GM12865 (cell line): ENCODE measurements at regions not wholly inside any gene's neighbourhood (a gene's known extent, or its start where the extent isn't known, plus 50 kb on each side); places are given as distances from the start of the nearest gene placed in this dataset.
"Not testable (repeated sequence)": the region's sequence is repeated elsewhere in the genome, so short reads cannot be mapped to it uniquely, and the experiment has no call there.

Experiments
- DNase-seq: peaks from one replicate; pipeline ENCODE4 v3.0.0; 2010; ENCODE audit warnings: low read depth
- H3K4me3 ChIP-seq: 2 replicates; pipeline ENCODE4 v1.5.1; 2011; ENCODE audit warnings: mild to moderate bottlenecking, low read depth, low read length, control low read depth
- TF ChIP-seq, protein P1 (sequence below): IDR thresholded peaks from 2 replicates; pipeline ENCODE4 v1.5.1; 2011; ENCODE audit warnings: low read length, control low read depth, low read depth, inconsistent platforms; ENCODE audit not compliant: insufficient read depth; ENCODE audit errors: missing control alignments

DNA sequence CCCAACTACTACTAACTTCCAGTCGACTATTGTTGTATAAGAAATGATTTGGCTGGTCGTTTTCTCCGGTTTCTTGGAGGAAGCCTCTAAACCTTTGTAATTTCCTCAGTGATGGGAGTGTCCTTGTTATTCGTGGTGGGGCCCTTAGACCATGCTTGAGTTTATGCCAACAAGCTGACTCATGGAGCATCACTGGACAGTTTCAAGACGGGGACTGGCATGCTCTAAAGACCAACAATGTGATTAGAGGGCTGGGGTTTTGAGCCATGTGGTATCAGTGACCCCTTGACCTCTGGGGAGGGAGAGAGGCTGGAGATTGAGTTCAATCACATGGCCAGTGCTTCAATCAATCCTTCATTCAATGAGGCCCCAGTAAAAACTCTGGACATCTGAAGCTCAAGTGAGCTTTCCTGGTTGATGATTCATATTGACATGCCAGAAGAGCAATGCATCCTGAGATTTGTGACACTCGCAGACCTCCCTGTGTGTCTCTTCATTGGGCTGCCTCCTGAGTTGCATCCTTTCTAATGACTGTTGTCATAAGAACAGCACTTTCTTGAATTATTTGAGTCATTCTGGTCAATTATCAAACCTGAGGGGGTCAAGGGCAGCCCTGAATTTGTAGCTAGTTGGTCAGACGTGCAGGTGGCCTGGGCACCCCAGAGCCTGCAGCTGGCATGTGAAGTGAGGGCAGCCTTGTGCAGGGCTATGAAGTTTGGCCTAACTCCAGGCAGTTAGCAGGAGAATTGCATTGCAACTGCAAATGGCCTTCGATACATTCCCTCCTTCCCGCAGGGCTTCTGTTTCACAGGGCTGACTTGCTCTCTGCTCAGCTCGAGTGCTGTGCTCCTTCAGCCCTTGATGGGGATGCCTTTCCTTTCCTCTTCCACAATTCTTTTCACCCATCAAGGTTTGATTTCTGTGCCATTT, 246.5 kb downstream of the FGF9 start:
- no peak overlapping the region for H3K4me3 ChIP-seq
- no peak for DNase-seq
- TF ChIP-seq, protein P1, sequence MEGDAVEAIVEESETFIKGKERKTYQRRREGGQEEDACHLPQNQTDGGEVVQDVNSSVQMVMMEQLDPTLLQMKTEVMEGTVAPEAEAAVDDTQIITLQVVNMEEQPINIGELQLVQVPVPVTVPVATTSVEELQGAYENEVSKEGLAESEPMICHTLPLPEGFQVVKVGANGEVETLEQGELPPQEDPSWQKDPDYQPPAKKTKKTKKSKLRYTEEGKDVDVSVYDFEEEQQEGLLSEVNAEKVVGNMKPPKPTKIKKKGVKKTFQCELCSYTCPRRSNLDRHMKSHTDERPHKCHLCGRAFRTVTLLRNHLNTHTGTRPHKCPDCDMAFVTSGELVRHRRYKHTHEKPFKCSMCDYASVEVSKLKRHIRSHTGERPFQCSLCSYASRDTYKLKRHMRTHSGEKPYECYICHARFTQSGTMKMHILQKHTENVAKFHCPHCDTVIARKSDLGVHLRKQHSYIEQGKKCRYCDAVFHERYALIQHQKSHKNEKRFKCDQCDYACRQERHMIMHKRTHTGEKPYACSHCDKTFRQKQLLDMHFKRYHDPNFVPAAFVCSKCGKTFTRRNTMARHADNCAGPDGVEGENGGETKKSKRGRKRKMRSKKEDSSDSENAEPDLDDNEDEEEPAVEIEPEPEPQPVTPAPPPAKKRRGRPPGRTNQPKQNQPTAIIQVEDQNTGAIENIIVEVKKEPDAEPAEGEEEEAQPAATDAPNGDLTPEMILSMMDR: no peak

DNA sequence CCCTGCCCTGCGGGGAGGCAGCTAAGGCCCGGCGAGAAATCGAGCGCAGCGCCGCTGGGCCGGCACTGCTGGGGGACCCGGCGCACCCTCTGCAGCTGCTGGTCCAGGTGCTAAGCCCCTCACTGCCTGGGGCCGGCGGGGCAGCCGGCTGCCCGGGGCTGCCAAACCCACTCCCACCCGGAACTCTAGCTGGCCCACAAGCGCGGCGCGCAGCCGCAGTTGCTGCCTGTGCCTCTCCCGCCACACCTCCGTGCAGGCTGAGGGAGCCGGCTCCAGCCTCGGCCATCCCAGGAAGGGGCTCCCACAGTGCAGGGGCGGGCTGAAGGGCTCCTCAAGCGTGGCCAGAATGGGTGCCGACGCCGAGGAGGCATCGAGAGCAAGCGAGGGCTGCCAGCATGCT, 249.9 kb downstream of the FGF9 start:
- H3K4me3 ChIP-seq, DNase-seq: not testable (repeated sequence)

DNA sequence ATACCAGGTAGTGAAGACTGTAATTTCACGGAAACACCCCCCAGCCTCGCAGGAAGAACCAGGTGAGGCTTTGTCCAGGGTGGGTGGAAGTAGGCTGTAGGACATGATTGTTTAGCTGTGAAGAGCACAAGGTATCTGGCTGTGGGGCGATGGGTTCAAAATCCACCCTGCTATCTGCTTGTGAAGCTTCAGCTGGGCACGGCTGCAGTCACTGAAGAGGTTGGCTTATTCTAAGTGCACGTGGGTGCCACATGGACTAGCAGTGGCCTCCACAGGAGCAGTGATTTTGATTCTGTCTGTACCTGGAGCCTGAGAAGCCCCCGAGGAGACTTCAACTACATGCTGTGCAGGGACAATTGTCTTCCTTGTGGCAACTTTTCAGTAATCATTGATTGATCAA, 254.1 kb downstream of the FGF9 start:
- TF ChIP-seq, protein P1: no peak
- no peak overlapping the region for H3K4me3 ChIP-seq
- DNase-seq: no peak

DNA sequence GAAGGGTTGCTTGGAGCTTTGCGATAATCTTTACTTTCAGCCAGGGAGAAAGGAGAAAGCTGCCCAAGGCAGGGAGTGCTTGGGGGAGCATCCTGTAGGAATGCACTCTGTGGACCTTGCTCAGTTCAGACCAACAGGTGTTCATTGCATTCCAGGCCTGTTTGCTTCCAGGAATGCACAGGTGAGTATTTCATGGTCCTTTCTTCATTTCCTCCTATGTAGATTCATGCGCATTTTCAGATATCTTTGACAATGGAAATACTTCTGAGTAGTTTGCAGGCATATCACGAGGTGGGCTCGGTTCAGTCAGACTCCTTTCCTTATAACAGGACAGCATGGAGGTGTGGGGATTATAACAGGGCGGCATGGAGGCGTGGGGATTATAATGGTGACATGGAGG, 254.8 kb downstream of the FGF9 start:
- no peak for DNase-seq
- TF ChIP-seq, protein P1: no peak
- H3K4me3 ChIP-seq: no peak overlapping the region

DNA sequence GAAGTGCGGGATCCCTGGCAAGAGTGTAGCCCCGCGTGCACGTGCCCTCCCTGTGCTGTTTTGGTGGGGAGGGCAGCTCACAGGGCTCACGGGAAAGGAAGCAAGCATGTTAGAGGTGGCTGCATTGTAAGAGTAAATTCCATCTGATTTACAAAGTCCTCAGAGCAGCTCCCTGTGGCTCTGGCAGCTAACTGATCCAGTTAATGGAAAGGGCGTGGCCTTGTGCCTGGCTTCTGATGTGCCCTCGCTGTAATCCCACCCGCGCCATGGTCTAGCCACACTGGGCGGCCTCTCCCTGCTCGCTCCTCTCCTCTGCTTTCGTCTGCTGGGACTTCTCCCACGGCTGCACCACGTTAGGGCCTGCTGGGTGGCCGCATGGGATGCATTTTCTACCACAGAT, 258.5 kb downstream of the FGF9 start:
- TF ChIP-seq, protein P1: no peak
- DNase-seq: no peak
- H3K4me3 ChIP-seq: no peak overlapping the region

DNA sequence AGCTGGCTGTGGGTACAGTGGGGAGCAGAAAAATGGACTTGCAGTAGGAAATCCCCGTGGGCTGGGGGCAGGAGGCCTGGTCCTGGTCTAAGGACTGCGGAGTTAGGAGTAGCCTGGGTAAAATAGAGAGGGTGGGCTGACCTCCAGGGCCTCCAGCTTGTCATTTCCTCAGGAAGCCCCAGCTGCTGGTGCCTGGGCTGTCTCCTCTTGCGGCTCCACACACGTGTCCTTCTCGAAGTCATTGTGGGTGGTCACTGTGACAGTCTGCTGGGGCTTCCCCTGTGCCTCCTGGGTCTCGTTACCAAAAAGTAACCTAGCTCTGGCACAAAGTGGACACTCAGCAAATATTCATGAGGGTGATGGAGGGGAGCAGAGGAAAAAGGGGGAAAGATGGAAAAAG, 259.7 kb downstream of the FGF9 start:
- no peak for DNase-seq
- H3K4me3 ChIP-seq: no peak overlapping the region
- TF ChIP-seq, protein P1: no peak

DNA sequence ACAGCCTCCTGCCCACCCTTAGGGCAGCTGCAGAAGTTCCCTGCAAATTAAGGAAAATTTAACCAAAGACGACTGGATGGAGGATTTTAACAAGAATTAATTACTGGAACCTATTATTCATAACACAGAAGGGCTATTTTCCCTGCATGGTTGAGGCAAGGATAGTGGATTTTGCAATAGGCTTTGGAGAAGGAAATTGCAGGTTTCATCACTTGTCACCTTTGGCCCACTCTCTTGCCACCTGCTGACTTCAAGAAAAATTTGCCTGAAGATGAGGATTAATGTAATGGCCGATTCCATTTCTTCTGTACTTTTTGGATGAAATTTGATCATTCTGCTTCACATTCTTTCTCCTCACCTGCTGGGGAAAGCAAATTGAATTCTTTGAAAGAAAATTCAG, 261.7 kb downstream of the FGF9 start:
- TF ChIP-seq, protein P1: no peak
- no peak overlapping the region for H3K4me3 ChIP-seq
- DNase-seq: no peak
